ENCODE measurements at regions not wholly inside any gene's neighbourhood (a gene's known extent, or its start where the extent isn't known, plus 50 kb on each side); places are given as distances from the start of the nearest gene placed in this dataset.

GRCh38 chr13:32878163-32878562 is 138.1 kb upstream of the KL start:
- no peaks in the 10 kb centered on the region for H3K36me3 ChIP-seq
- no peaks in the 10 kb centered on the region for H3K27me3 ChIP-seq (replicated peaks; ENCODE audit: insufficient read depth)
- WGBS = 100% methylated on average over 4 of the region's 4 CpGs
- H3K4me1 ChIP-seq (replicated peaks) = peaks cover 8% of the 10 kb centered on the region
- TF ChIP-seq CTCF (IDR thresholded peaks at IDR 0.05) = no peak
- TF ChIP-seq POLR2AphosphoS5 (IDR thresholded peaks at IDR 0.05) = no peak
- intact Hi-C loops (cut with DNase I) = no loop called here
- no peak overlapping the region for H3K27ac ChIP-seq
- no peak for DNase-seq (ENCODE audit: low spot score)
- H3K4me3 ChIP-seq = no peak overlapping the region
- H3K9me3 ChIP-seq = no peaks in the 10 kb centered on the region

- Histone ChIP-seq H3K4me3 (no peak overlapping the region), H3K27ac (peak overlapping the region; percentile 5 to 71), H3K9me3 (no peaks in the 10 kb centered on the region), H3K36me3 (no peaks in the 10 kb centered on the region), H3K27me3 (replicated peaks; ENCODE audit: insufficient read depth) (no peaks in the 10 kb centered on the region), H3K4me1 (replicated peaks) (peaks cover 8% of the 10 kb centered on the region)
- DNase-seq (ENCODE audit: low spot score) = no peak
- intact Hi-C loops (cut with DNase I) = no loop called here
- WGBS = 77% methylated on average over 3 of the region's 3 CpGs
- no peak for TF ChIP-seq POLR2A (IDR thresholded peaks at IDR 0.05)
- no peak for TF ChIP-seq POLR2AphosphoS5 (IDR thresholded peaks at IDR 0.05)
- no peak for TF ChIP-seq CTCF (IDR thresholded peaks at IDR 0.05)
These were observed 135.6 kb upstream of the KL start for GRCh38 chr13:32880636-32881035.

GRCh38 chr13:32881074-32881776 is 135.0 kb upstream of the KL start:
- WGBS = 26% methylated on average over 2 of the region's 2 CpGs
- Histone ChIP-seq H3K4me1 (replicated peaks) (peaks cover 8% of the 10 kb centered on the region), H3K36me3 (no peaks in the 10 kb centered on the region), H3K4me3 (no peak overlapping the region), H3K9me3 (no peaks in the 10 kb centered on the region), H3K27ac (peak overlapping the region; percentile 5 to 71), H3K27me3 (replicated peaks; ENCODE audit: insufficient read depth) (no peaks in the 10 kb centered on the region)
- peak; percentile 47 for DNase-seq (ENCODE audit: low spot score)
- intact Hi-C loops (cut with DNase I) = no loop called here
- TF ChIP-seq POLR2A (IDR thresholded peaks at IDR 0.05) (no peak), POLR2AphosphoS5 (IDR thresholded peaks at IDR 0.05) (peak; percentile 77), CTCF (IDR thresholded peaks at IDR 0.05) (no peak)

GRCh38 chr13:32881777-32882145 is 134.5 kb upstream of the KL start:
- no peaks in the 10 kb centered on the region for H3K27me3 ChIP-seq (replicated peaks; ENCODE audit: insufficient read depth)
- H3K27ac ChIP-seq = peak overlapping the region in 1 of 2 donors; percentile 71
- H3K36me3 ChIP-seq = no peaks in the 10 kb centered on the region
- WGBS = 16% methylated on average over 2 of the region's 2 CpGs
- peak; percentile 71 for TF ChIP-seq POLR2AphosphoS5 (IDR thresholded peaks at IDR 0.05)
- no peak for TF ChIP-seq POLR2A (IDR thresholded peaks at IDR 0.05)
- TF ChIP-seq CTCF (IDR thresholded peaks at IDR 0.05) = no peak
- H3K9me3 ChIP-seq = no peaks in the 10 kb centered on the region
- peak; percentile 60 for DNase-seq (ENCODE audit: low spot score)
- intact Hi-C loops (cut with DNase I) = no loop called here
- H3K4me1 ChIP-seq (replicated peaks) = peaks cover 8% of the 10 kb centered on the region
- H3K4me3 ChIP-seq = no peak overlapping the region

- TF ChIP-seq CTCF (IDR thresholded peaks at IDR 0.05) = no peak
- TF ChIP-seq POLR2A (IDR thresholded peaks at IDR 0.05) = no peak
- no peak for TF ChIP-seq POLR2AphosphoS5 (IDR thresholded peaks at IDR 0.05)
- intact Hi-C loops (cut with DNase I) = no loop called here
- peaks cover 8% of the 10 kb centered on the region for H3K4me1 ChIP-seq (replicated peaks)
- H3K36me3 ChIP-seq = no peaks in the 10 kb centered on the region
- no peak overlapping the region for H3K4me3 ChIP-seq
- no peaks in the 10 kb centered on the region for H3K27me3 ChIP-seq (replicated peaks; ENCODE audit: insufficient read depth)
- no peak for DNase-seq (ENCODE audit: low spot score)
- no peak overlapping the region for H3K27ac ChIP-seq
- no peaks in the 10 kb centered on the region for H3K9me3 ChIP-seq
These were observed 133.5 kb upstream of the KL start for GRCh38 chr13:32882691-32883090.

Data from prostate gland (tissue), 2 donors.